Heart right ventricle (tissue), 16 donors: ENCODE measurements at regions not wholly inside any gene's neighbourhood (a gene's known extent, or its start where the extent isn't known, plus 50 kb on each side); places are given as distances from the start of the nearest gene placed in this dataset.

Experiments
- ATAC-seq, 8 donors: fragments of 200-7000 bp; cut with Tn5 transposase; one replicate each; pipeline ENCODE4 v1.9.1; 2020; ENCODE audit warnings: mild to moderate bottlenecking in 8 of 8, moderate library complexity in 8 of 8, moderate number of reproducible peaks in 1 of 8
- DNase-seq, 2 donors: peaks; one replicate each; pipeline ENCODE4 v3.0.0-alpha.2; 2020
- H3K27ac ChIP-seq, 10 donors: fragments of 200-600 bp; sonication (generic) in 2 of 10; one replicate each; pipeline versions ENCODE4 v1.5.0 to v1.8.0; 2020 to 2022; ENCODE audit warnings: mild to moderate bottlenecking in 3 of 10
- H3K27me3 ChIP-seq, 7 donors: fragments of 200-600 bp; one replicate each; pipeline ENCODE4 v1.8.0; 2021 to 2022; ENCODE audit warnings: mild to moderate bottlenecking in 2 of 7
- H3K36me3 ChIP-seq, 9 donors: fragments of 200-600 bp; sonication (generic) in 1 of 9; one replicate each; pipeline versions ENCODE4 v1.5.0 to v1.8.0; 2020 to 2022; ENCODE audit warnings: mild to moderate bottlenecking in 2 of 9
- H3K4me1 ChIP-seq, 9 donors: fragments of 200-600 bp; sonication (generic) in 1 of 9; one replicate each; pipeline versions ENCODE4 v1.5.0 to v1.8.0; 2020 to 2022; ENCODE audit warnings: mild to moderate bottlenecking in 4 of 9
- H3K4me3 ChIP-seq, 10 donors: fragments of 200-600 bp; sonication (generic) in 2 of 10; one replicate each; pipeline versions ENCODE4 v1.5.0 to v1.8.0; 2020 to 2022; ENCODE audit warnings: mild to moderate bottlenecking in 7 of 10, moderate library complexity in 2 of 10
- H3K9me3 ChIP-seq, 11 donors: fragments of 200-600 bp in 10 of 11; sonication (generic) in 2 of 11; one replicate each; pipeline versions ENCODE4 v1.5.0 to v1.8.0; 2013 to 2022; ENCODE audit warnings: mild to moderate bottlenecking in 2 of 11, control low read depth in 1 of 11, moderate library complexity in 1 of 11
- CTCF ChIP-seq, 9 donors: fragments of 200-600 bp; sonication (generic) in 2 of 9; IDR thresholded peaks; one replicate each; pipeline versions ENCODE4 v1.5.0 to v1.8.0; 2021 to 2022; ENCODE audit warnings: antibody characterized with exemption in 9 of 9, mild to moderate bottlenecking in 5 of 9, moderate library complexity in 1 of 9
- WGBS, 2 donors: extraction: QIAGEN DNeasy Blood & Tissue Kit; methylation state at CpG; one replicate each; pipeline ENCODE4 v1.1.7; 2013; ENCODE audit warnings: inconsistent platforms in 1 of 2; 5-methylcytosine and 5-hydroxymethylcytosine counted together
- intact Hi-C, 10 donors: fragments of 100-400 bp; cut with DNase I; formaldehyde crosslinking; loops; one replicate each; pipeline versions ENCODE4 v1.11.1 to v1.14.2; 2022
- donor health status: Arrhythmogenic right ventricular cardiomyopathy.
- donor health status: ischemic (EF 13 %, LVEDD 7.1; RV severe dilation, severe dysfunction).
- donor health status: healthy with polysubstance abuse.
- donor health status: DM: no; HTN: yes; CAD: no.
- donor health status: DM: no; HTN: no; CAD: no.
- donor health status: ischemic (EF 25% LVEDD 6.9; RV normal size, moderate dysfunction).
- donor health status: ischemic (EF 25% LVEDD 5.7; RV mildly dilated, moderate dysfunction).
- donor health status: healthy.
- donor health status: DM: yes; HTN: yes; CAD: no.
- donor health status: Ischemic cardiomyopathy.
- donor health status: ischemic (EF 35%, LVEDD 5.7; RV mildly dilated, moderate dysfunction).
- donor health status: nonischemic (EF 11% LVEDD 7.7; RV severe dilation, severe dysfunction).
- donor health status: DM: yes; HTN: yes; CAD: no.
- donor health status: PGD.
- donor health status: ischemic (EF 29% LVEDD 5.4; RV normal size, mild dysfunction).
- donor health status: nonischemic (EF 23%, LVEDD 6.1; RV moderate dilation, normal function).

- WGBS, 2 donors, result 55 to 69% methylated on average over 3 of the region's 3 CpGs
- H3K27ac ChIP-seq, result no peak overlapping the region
These were observed 189.4 kb upstream of the PRDM1 start for GRCh38 chr6:105896821-105897095.

GRCh38 chr6:105896052-105896820 lies 189.9 kb upstream of the PRDM1 start:
- ATAC-seq (peak in 3 of 8 donors; percentile 52 to 73 (median 55)), DNase-seq (no peak)
- H3K9me3 ChIP-seq, result no peaks in the 10 kb centered on the region
- no peak overlapping the region for H3K4me3 ChIP-seq
- H3K27me3 ChIP-seq, result no peaks in the 10 kb centered on the region
- no peaks in the 10 kb centered on the region for H3K36me3 ChIP-seq
- H3K4me1 ChIP-seq, result peaks cover 0 to 29% (median 0%) of the 10 kb centered on the region in 9 donors
- whole genome bisulfite sequencing, 2 donors, result 40 to 45% methylated on average over 12 of the region's 12 CpGs
- no peak for TF ChIP-seq CTCF (IDR thresholded peaks at IDR 0.05)
- intact Hi-C loops, result no loop called here
- no peak overlapping the region for H3K27ac ChIP-seq

More at GRCh38 chr6:105896821-105897095, 189.4 kb upstream of the PRDM1 start:
- no peaks in the 10 kb centered on the region for H3K36me3 ChIP-seq
- peaks cover 0 to 29% (median 0%) of the 10 kb centered on the region in 9 donors for H3K4me1 ChIP-seq
- H3K27me3 ChIP-seq, result no peaks in the 10 kb centered on the region
- intact Hi-C loops, result no loop called here
- no peak for TF ChIP-seq CTCF (IDR thresholded peaks at IDR 0.05)
- H3K9me3 ChIP-seq, result no peaks in the 10 kb centered on the region
- DNase-seq, result no peak
- ATAC-seq, result no peak
- no peak overlapping the region for H3K4me3 ChIP-seq

- intact Hi-C loops, result no loop called here
- peaks cover 0 to 14% (median 0%) of the 10 kb centered on the region in 9 donors for H3K4me1 ChIP-seq
- no peak for TF ChIP-seq CTCF (IDR thresholded peaks at IDR 0.05)
- DNase-seq (no peak), ATAC-seq (no peak)
- H3K9me3 ChIP-seq, result peaks cover 0 to 12% (median 6%) of the 10 kb centered on the region in 11 donors
- H3K4me3 ChIP-seq, result no peak overlapping the region
- no peaks in the 10 kb centered on the region for H3K36me3 ChIP-seq
- no peaks in the 10 kb centered on the region for H3K27me3 ChIP-seq
- H3K27ac ChIP-seq, result no peak overlapping the region
- WGBS, 2 donors, result 75 to 78% methylated on average over 1 of the region's 1 CpG
These were observed 191.6 kb upstream of the PRDM1 start for GRCh38 chr6:105894556-105894955.

GRCh38 chr6:105893741-105894140 lies 192.4 kb upstream of the PRDM1 start:
- H3K27me3 ChIP-seq, result no peaks in the 10 kb centered on the region
- no peak for ATAC-seq
- H3K27ac ChIP-seq, result no peak overlapping the region
- no peaks in the 10 kb centered on the region for H3K36me3 ChIP-seq
- peaks cover 0 to 13% (median 0%) of the 10 kb centered on the region in 9 donors for H3K4me1 ChIP-seq
- H3K4me3 ChIP-seq, result no peak overlapping the region
- 87 to 94% methylated on average over 7 of the region's 7 CpGs for WGBS, 2 donors
- intact Hi-C loops, result no loop called here
- H3K9me3 ChIP-seq, result peaks cover 0 to 14% (median 6%) of the 10 kb centered on the region in 11 donors
- TF ChIP-seq CTCF (IDR thresholded peaks at IDR 0.05), result no peak
- no peak for DNase-seq
